GM12891 (cell line): ENCODE measurements at regions not wholly inside any gene's neighbourhood (a gene's known extent, or its start where the extent isn't known, plus 50 kb on each side); places are given as distances from the start of the nearest gene placed in this dataset.

ENCODE experiments used
- POLR2A ChIP-seq: IDR thresholded peaks from 2 replicates; pipeline ENCODE4 v1.6.1; 2011; ENCODE audit warnings: low read depth, low read length, control low read depth
- POLR2AphosphoS5 ChIP-seq: IDR thresholded peaks from 2 replicates; pipeline ENCODE4 v1.6.1; 2011; ENCODE audit warnings: low read depth, low read length, control low read depth

DNA sequence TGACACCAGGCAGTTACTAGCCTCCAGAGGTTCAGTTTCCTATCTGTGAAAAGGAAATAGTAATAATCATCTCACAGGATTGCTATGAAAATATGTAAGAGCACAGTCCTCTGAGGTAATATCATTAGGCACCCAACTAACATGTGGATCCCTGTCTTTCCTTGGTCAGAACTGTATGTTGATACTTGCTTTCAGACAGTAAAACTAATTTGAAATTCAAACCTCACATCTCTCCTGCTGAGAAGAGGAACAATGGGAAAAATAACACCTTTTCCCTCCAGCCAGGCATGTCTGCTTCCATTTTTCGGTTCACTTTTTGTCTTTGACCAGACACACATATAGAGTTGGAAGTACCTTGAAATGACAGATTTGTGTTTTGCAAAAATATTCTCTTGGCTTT lies 262.7 kb downstream of the IL15 start:
- TF ChIP-seq POLR2A (no peak), POLR2AphosphoS5 (no peak)
